ENCODE measurements at regions not wholly inside any gene's neighbourhood (a gene's known extent, or its start where the extent isn't known, plus 50 kb on each side); places are given as distances from the start of the nearest gene placed in this dataset.

DNA sequence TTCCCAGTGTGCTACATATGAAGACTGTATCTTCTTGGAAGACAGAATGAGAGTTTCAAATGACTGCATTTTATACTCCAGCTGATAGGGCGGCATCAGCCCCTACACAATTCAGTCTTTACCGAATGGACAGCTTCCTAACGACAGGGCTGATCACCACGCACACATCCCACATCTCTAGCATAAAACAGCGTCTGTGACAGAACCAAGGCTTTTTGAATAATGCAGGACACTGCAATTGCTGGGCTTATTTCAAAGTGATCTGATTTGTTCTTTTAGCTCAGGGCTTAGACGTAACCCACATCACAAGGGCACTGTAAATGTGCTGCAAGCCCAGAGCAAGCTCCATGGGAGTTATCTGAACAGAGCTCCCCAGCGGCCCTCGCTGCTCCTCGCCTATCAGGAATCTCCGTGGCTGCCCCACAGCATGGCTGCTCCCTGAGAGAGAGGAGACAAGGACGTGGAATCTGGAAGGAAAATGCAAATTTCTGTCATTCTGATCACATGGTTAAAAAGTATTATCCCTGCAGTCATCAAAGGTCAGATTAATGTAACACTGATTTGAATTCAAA lies 158.5 kb upstream of the ALKAL2 start:
- DNase-seq (ENCODE audit: extremely low spot score), result no peak
- CTCF ChIA-PET, result no interaction called here
- TF ChIP-seq LEF1 (IDR thresholded peaks at IDR 0.05; ENCODE audit: borderline replicate concordance), result no peak
- no peak for TF ChIP-seq NFRKB (IDR thresholded peaks at IDR 0.05)
- no peak for TF ChIP-seq TARDBP (IDR thresholded peaks at IDR 0.05)
- no peak for TF ChIP-seq SP1 (IDR thresholded peaks at IDR 0.05)
- TF ChIP-seq FOXM1 (IDR thresholded peaks at IDR 0.05; ENCODE audit: borderline replicate concordance), result no peak
- POLR2A ChIA-PET, result no interaction called here

GRCh38 chr2:445896-446295 lies 158.0 kb upstream of the ALKAL2 start:
- no peak for DNase-seq (ENCODE audit: extremely low spot score)
- ChIA-PET POLR2A (no interaction called here), CTCF (no interaction called here)
- TF ChIP-seq L3MBTL2 (conservative IDR thresholded peaks at IDR 0.05) (no peak), SP1 (IDR thresholded peaks at IDR 0.05) (no peak), FOXK2 (IDR thresholded peaks at IDR 0.05) (no peak), PKNOX1 (IDR thresholded peaks at IDR 0.05) (no peak), TARDBP (IDR thresholded peaks at IDR 0.05) (no peak)

- no peak for DNase-seq (ENCODE audit: extremely low spot score)
- TF ChIP-seq NFRKB (IDR thresholded peaks at IDR 0.05) (no peak), FOXK2 (IDR thresholded peaks at IDR 0.05) (no peak)
- ChIA-PET POLR2A (no interaction called here), CTCF (no interaction called here)
These were observed 157.3 kb upstream of the ALKAL2 start for GRCh38 chr2:444937-445884.

GRCh38 chr2:443741-444140 lies 155.8 kb upstream of the ALKAL2 start:
- ChIA-PET CTCF (no interaction called here), POLR2A (no interaction called here)
- DNase-seq (ENCODE audit: extremely low spot score), result no peak
- peak; percentile 89 for TF ChIP-seq PKNOX1 (IDR thresholded peaks at IDR 0.05)
- TF ChIP-seq SP1 (IDR thresholded peaks at IDR 0.05), result no peak
- no peak for TF ChIP-seq L3MBTL2 (conservative IDR thresholded peaks at IDR 0.05)

DNA sequence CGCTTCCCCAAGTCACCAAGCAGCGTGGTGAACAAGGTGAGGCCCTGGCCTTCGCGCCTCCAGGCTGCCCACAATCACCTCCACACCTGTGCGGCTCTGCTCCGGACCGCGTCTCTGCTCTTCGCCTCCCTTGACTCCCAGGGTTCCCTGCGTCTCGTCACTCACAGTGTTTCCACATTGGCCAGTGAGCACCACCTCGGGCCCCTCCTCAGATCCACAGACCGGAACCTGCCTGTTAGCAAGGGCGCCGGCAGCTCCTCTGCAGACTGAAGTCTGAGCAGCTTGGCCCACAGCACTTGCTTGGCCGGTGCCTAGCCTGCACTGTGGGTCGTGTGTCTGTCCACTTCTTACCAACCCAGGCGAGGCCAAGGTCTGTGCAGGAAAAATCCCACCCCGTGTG lies 155.3 kb upstream of the ALKAL2 start:
- no peak for DNase-seq (ENCODE audit: extremely low spot score)
- TF ChIP-seq PKNOX1 (IDR thresholded peaks at IDR 0.05) (no peak), LEF1 (IDR thresholded peaks at IDR 0.05; ENCODE audit: borderline replicate concordance) (no peak), ARNT (IDR thresholded peaks at IDR 0.05) (no peak), ZNF384 (IDR thresholded peaks at IDR 0.05) (no peak), FOXK2 (IDR thresholded peaks at IDR 0.05) (no peak), ELF4 (IDR thresholded peaks at IDR 0.05) (no peak), FOXA1 (IDR thresholded peaks at IDR 0.05) (no peak), SP1 (IDR thresholded peaks at IDR 0.05) (no peak), BHLHE40 (IDR thresholded peaks at IDR 0.05; ENCODE audit: borderline replicate concordance) (no peak), L3MBTL2 (conservative IDR thresholded peaks at IDR 0.05) (no peak), NFRKB (IDR thresholded peaks at IDR 0.05) (no peak), FOXM1 (IDR thresholded peaks at IDR 0.05; ENCODE audit: borderline replicate concordance) (no peak)
- POLR2A ChIA-PET, result no interaction called here
- CTCF ChIA-PET, result no interaction called here

DNA sequence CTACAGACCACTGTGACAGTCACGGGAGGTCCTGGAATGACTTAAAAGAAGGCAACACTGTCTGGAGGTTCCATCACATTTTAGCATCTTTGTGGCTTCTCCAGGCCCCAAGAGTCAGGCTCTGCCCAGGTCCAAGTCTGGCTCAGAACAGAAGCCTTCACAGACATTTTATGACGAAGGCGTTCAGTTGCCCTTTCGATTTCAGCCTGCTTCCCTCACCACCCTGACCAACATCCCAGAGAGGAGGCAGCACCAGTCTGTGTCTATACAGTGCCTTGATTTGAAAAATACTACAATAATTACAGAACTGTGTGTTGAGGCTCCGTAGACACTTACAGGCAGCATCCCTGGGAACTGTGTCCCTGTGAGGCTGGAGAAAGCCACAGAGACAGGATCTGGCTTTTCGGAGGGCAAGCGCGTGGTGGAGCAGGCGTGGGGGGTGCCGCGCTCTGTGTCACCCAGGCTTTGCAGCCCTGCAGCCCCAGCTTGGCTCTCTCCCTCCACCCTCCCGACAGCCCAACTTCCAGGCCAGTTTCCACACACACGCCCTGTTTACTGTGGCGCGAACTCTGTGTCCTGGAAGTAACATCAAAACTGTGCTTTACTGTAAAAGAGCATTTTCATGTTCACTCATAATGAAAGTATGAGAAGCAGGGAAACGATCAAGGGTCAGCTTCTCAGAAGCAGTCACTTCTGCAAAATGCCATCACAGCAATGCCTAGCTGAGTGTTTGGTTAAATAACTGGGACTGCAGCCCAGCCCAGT lies 153.5 kb upstream of the ALKAL2 start:
- DNase-seq (ENCODE audit: extremely low spot score), result no peak
- ChIA-PET POLR2A (no interaction called here), CTCF (no interaction called here)
- TF ChIP-seq LEF1 (IDR thresholded peaks at IDR 0.05; ENCODE audit: borderline replicate concordance) (no peak), TARDBP (IDR thresholded peaks at IDR 0.05) (no peak), FOXK2 (IDR thresholded peaks at IDR 0.05) (no peak), FOXA1 (IDR thresholded peaks at IDR 0.05) (no peak)

DNA sequence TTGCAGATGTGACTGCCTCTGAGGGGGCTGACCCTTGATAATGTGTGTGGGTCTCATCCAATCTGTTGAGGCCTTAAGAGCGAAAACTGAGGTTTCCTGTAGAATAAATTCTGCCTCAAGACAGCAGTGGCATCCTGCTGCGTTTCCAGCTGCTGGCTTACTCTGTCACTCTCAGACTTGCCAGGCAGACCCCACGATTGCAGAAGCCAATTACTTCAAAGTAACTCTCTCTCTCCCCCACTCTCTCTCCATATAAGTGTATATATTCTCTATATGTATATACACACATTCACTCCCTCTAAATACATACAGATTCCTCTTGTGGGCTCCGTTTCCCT lies 152.5 kb upstream of the ALKAL2 start:
- ChIA-PET CTCF (no interaction called here), POLR2A (no interaction called here)
- no peak for TF ChIP-seq LEF1 (IDR thresholded peaks at IDR 0.05; ENCODE audit: borderline replicate concordance)
- no peak for TF ChIP-seq ARNT (IDR thresholded peaks at IDR 0.05)
- no peak for TF ChIP-seq SP1 (IDR thresholded peaks at IDR 0.05)
- no peak for TF ChIP-seq FOXK2 (IDR thresholded peaks at IDR 0.05)
- TF ChIP-seq TARDBP (IDR thresholded peaks at IDR 0.05), result no peak
- TF ChIP-seq PKNOX1 (IDR thresholded peaks at IDR 0.05), result no peak
- no peak for TF ChIP-seq L3MBTL2 (conservative IDR thresholded peaks at IDR 0.05)
- TF ChIP-seq FOXA1 (IDR thresholded peaks at IDR 0.05), result no peak
- no peak for TF ChIP-seq ZNF384 (IDR thresholded peaks at IDR 0.05)
- TF ChIP-seq SUZ12 (IDR thresholded peaks at IDR 0.05), result no peak
- no peak for TF ChIP-seq BHLHE40 (IDR thresholded peaks at IDR 0.05; ENCODE audit: borderline replicate concordance)
- TF ChIP-seq NFRKB (IDR thresholded peaks at IDR 0.05), result no peak
- no peak for DNase-seq (ENCODE audit: extremely low spot score)

Measured in HEK293T (cell line).